Stimulated activated naive B cell treated with anti-CD40 and anti-IgM and Interleukin-4, amounts not matched to agents 10 μg/mL and 1 μg/mL and 100 μg/mL, for 72 hours (primary cell): ENCODE measurements at regions not wholly inside any gene's neighbourhood (a gene's known extent, or its start where the extent isn't known, plus 50 kb on each side); places are given as distances from the start of the nearest gene placed in this dataset.
A peak's percentile ranks its signal among the peaks of the same experiment; 100 is the strongest.

ENCODE experiments used
- ATAC-seq, 2 donors: fragments of 150-1000 bp; cut with Tn5 transposase; replicated peaks; 2 replicates each; pipeline ENCODE4 v1.10.0; 2021; ENCODE audit warnings: moderate library complexity in 1 of 2
- DNase-seq: peaks from one replicate; pipeline ENCODE4 v3.0.0; 2021
- H3K27ac Mint-ChIP-seq: one replicate; pipeline ENCODE4 v1.8.0; 2022; ENCODE audit warnings: mild to moderate bottlenecking, mixed read lengths
- H3K27me3 Mint-ChIP-seq, 2 donors: one replicate each; pipeline ENCODE4 v1.8.0; 2022; ENCODE audit warnings: mixed read lengths in 2 of 2
- H3K36me3 Mint-ChIP-seq, 2 donors: one replicate each; pipeline ENCODE4 v1.8.0; 2022; ENCODE audit warnings: mixed read lengths in 2 of 2, mild to moderate bottlenecking in 1 of 2
- H3K4me1 Mint-ChIP-seq, 2 donors: one replicate each; pipeline ENCODE4 v1.8.0; 2022; ENCODE audit warnings: mixed read lengths in 2 of 2, mild to moderate bottlenecking in 1 of 2
- H3K4me3 Mint-ChIP-seq, 2 donors: one replicate each; pipeline ENCODE4 v1.8.0; 2022; ENCODE audit warnings: mild to moderate bottlenecking in 2 of 2, mixed read lengths in 2 of 2, moderate library complexity in 1 of 2
- H3K9me3 Mint-ChIP-seq, 2 donors: one replicate each; pipeline ENCODE4 v1.8.0; 2022; ENCODE audit warnings: mixed read lengths in 2 of 2, mild to moderate bottlenecking in 1 of 2

- Mint-ChIP-seq H3K27ac (no peak overlapping the region), H3K36me3 (no peaks in the 10 kb centered on the region), H3K9me3 (no peaks in the 10 kb centered on the region), H3K27me3 (no peaks in the 10 kb centered on the region), H3K4me3 (no peak overlapping the region), H3K4me1 (no peaks in the 10 kb centered on the region)
- DNase-seq = no peak
- ATAC-seq = no peak
Measured at GRCh38 chr1:73617145-73617544, 580.8 kb downstream of the LRRIQ3 start.

GRCh38 chr1:73611681-73612080, 586.3 kb downstream of the LRRIQ3 start:
- no peak for ATAC-seq
- Mint-ChIP-seq H3K9me3 (no peaks in the 10 kb centered on the region), H3K4me3 (no peak overlapping the region), H3K36me3 (no peaks in the 10 kb centered on the region), H3K27me3 (no peaks in the 10 kb centered on the region), H3K27ac (no peak overlapping the region), H3K4me1 (no peaks in the 10 kb centered on the region)
- DNase-seq = no peak

GRCh38 chr1:73604739-73605138, 593.2 kb downstream of the LRRIQ3 start:
- Mint-ChIP-seq H3K9me3 (peaks cover 3 to 11% of the 10 kb centered on the region in 2 donors), H3K36me3 (no peaks in the 10 kb centered on the region), H3K4me3 (no peak overlapping the region), H3K27ac (no peak overlapping the region), H3K27me3 (no peaks in the 10 kb centered on the region), H3K4me1 (no peaks in the 10 kb centered on the region)
- no peak for ATAC-seq
- DNase-seq = no peak

GRCh38 chr1:73604211-73604610, 593.8 kb downstream of the LRRIQ3 start:
- no peak for ATAC-seq
- no peaks in the 10 kb centered on the region for H3K4me1 Mint-ChIP-seq
- H3K9me3 Mint-ChIP-seq = peaks cover 3 to 12% of the 10 kb centered on the region in 2 donors
- no peaks in the 10 kb centered on the region for H3K27me3 Mint-ChIP-seq
- no peak overlapping the region for H3K4me3 Mint-ChIP-seq
- H3K36me3 Mint-ChIP-seq = no peaks in the 10 kb centered on the region
- DNase-seq = no peak
- H3K27ac Mint-ChIP-seq = no peak overlapping the region

- H3K9me3 Mint-ChIP-seq = no peaks in the 10 kb centered on the region
- peak overlapping the region; percentile 8 to 60 for H3K4me3 Mint-ChIP-seq
- H3K36me3 Mint-ChIP-seq = no peaks in the 10 kb centered on the region
- peak; percentile 34 to 76 for ATAC-seq
- H3K4me1 Mint-ChIP-seq = peaks cover 7 to 23% of the 10 kb centered on the region in 2 donors
- no peaks in the 10 kb centered on the region for H3K27me3 Mint-ChIP-seq
- peak overlapping the region; percentile 34 for H3K27ac Mint-ChIP-seq
- no peak for DNase-seq
Measured at GRCh38 chr1:73593804-73594203, 604.2 kb downstream of the LRRIQ3 start.

GRCh38 chr1:73593364-73593763, 604.6 kb downstream of the LRRIQ3 start:
- H3K4me1 Mint-ChIP-seq = peaks cover 7 to 23% of the 10 kb centered on the region in 2 donors
- ATAC-seq (peak; percentile 51 to 78), DNase-seq (no peak)
- no peaks in the 10 kb centered on the region for H3K36me3 Mint-ChIP-seq
- no peaks in the 10 kb centered on the region for H3K27me3 Mint-ChIP-seq
- no peaks in the 10 kb centered on the region for H3K9me3 Mint-ChIP-seq
- peak overlapping the region; percentile 8 to 60 for H3K4me3 Mint-ChIP-seq
- H3K27ac Mint-ChIP-seq = peak overlapping the region; percentile 34

- Mint-ChIP-seq H3K4me1 (peaks cover 0 to 1% of the 10 kb centered on the region in 2 donors), H3K27ac (no peak overlapping the region), H3K27me3 (no peaks in the 10 kb centered on the region), H3K36me3 (no peaks in the 10 kb centered on the region), H3K4me3 (no peak overlapping the region), H3K9me3 (no peaks in the 10 kb centered on the region)
- ATAC-seq (no peak), DNase-seq (no peak)
Measured at GRCh38 chr1:73587080-73587479, 610.9 kb downstream of the LRRIQ3 start.

- Mint-ChIP-seq H3K27ac (no peak overlapping the region), H3K4me3 (no peak overlapping the region), H3K4me1 (peaks cover 0 to 1% of the 10 kb centered on the region in 2 donors), H3K27me3 (no peaks in the 10 kb centered on the region), H3K36me3 (no peaks in the 10 kb centered on the region), H3K9me3 (peaks cover 7 to 10% of the 10 kb centered on the region in 2 donors)
- ATAC-seq (no peak), DNase-seq (no peak)
Measured at GRCh38 chr1:73577206-73577605, 620.8 kb downstream of the LRRIQ3 start.

GRCh38 chr1:73576083-73576482, 621.9 kb downstream of the LRRIQ3 start:
- Mint-ChIP-seq H3K27ac (no peak overlapping the region), H3K27me3 (no peaks in the 10 kb centered on the region), H3K36me3 (no peaks in the 10 kb centered on the region), H3K4me1 (peaks cover 0 to 1% of the 10 kb centered on the region in 2 donors), H3K9me3 (peaks cover 4 to 7% of the 10 kb centered on the region in 2 donors), H3K4me3 (no peak overlapping the region)
- ATAC-seq = no peak
- no peak for DNase-seq

GRCh38 chr1:73564294-73564693, 633.7 kb downstream of the LRRIQ3 start:
- DNase-seq = no peak
- H3K36me3 Mint-ChIP-seq = no peaks in the 10 kb centered on the region
- no peak overlapping the region for H3K4me3 Mint-ChIP-seq

GRCh38 chr1:73556270-73556669, 641.7 kb downstream of the LRRIQ3 start:
- H3K4me1 Mint-ChIP-seq = no peaks in the 10 kb centered on the region
- H3K27me3 Mint-ChIP-seq = no peaks in the 10 kb centered on the region
- peaks cover 5 to 11% of the 10 kb centered on the region in 2 donors for H3K9me3 Mint-ChIP-seq
- no peak overlapping the region for H3K27ac Mint-ChIP-seq
- DNase-seq (no peak), ATAC-seq (no peak)
- H3K36me3 Mint-ChIP-seq = no peaks in the 10 kb centered on the region
- H3K4me3 Mint-ChIP-seq = no peak overlapping the region

More at GRCh38 chr1:73564294-73564693, 633.7 kb downstream of the LRRIQ3 start:
- no peak overlapping the region for H3K27ac Mint-ChIP-seq
- H3K9me3 Mint-ChIP-seq = peaks cover 5% of the 10 kb centered on the region in 2 donors
- no peaks in the 10 kb centered on the region for H3K27me3 Mint-ChIP-seq
- H3K4me1 Mint-ChIP-seq = no peaks in the 10 kb centered on the region
- no peak for ATAC-seq

GRCh38 chr1:73537400-73537799, 660.6 kb downstream of the LRRIQ3 start:
- H3K27ac Mint-ChIP-seq = no peak overlapping the region
- H3K36me3 Mint-ChIP-seq = no peaks in the 10 kb centered on the region
- H3K4me1 Mint-ChIP-seq = peaks cover 0 to 2% of the 10 kb centered on the region in 2 donors
- DNase-seq = no peak
- no peak for ATAC-seq
- H3K4me3 Mint-ChIP-seq = no peak overlapping the region
- H3K9me3 Mint-ChIP-seq = peaks cover 0 to 7% of the 10 kb centered on the region in 2 donors
- H3K27me3 Mint-ChIP-seq = no peaks in the 10 kb centered on the region

- Mint-ChIP-seq H3K27ac (no peak overlapping the region), H3K4me3 (no peak overlapping the region), H3K4me1 (no peaks in the 10 kb centered on the region), H3K27me3 (no peaks in the 10 kb centered on the region), H3K36me3 (no peaks in the 10 kb centered on the region), H3K9me3 (no peaks in the 10 kb centered on the region)
- no peak for ATAC-seq
- no peak for DNase-seq
Measured at GRCh38 chr1:73517603-73518191, 680.3 kb downstream of the LRRIQ3 start.

- H3K4me3 Mint-ChIP-seq = no peak overlapping the region
- H3K27me3 Mint-ChIP-seq = no peaks in the 10 kb centered on the region
- no peaks in the 10 kb centered on the region for H3K9me3 Mint-ChIP-seq
- H3K4me1 Mint-ChIP-seq = no peaks in the 10 kb centered on the region
- H3K36me3 Mint-ChIP-seq = no peaks in the 10 kb centered on the region
- no peak overlapping the region for H3K27ac Mint-ChIP-seq
- no peak for DNase-seq
- ATAC-seq = peak; percentile 53 to 56
Measured at GRCh38 chr1:73516451-73516850, 681.5 kb downstream of the LRRIQ3 start.

- peaks cover 0 to 1% of the 10 kb centered on the region in 2 donors for H3K9me3 Mint-ChIP-seq
- H3K27ac Mint-ChIP-seq = no peak overlapping the region
- H3K4me1 Mint-ChIP-seq = no peaks in the 10 kb centered on the region
- DNase-seq (no peak), ATAC-seq (no peak)
- no peaks in the 10 kb centered on the region for H3K36me3 Mint-ChIP-seq
- no peak overlapping the region for H3K4me3 Mint-ChIP-seq
- no peaks in the 10 kb centered on the region for H3K27me3 Mint-ChIP-seq
Measured at GRCh38 chr1:73511038-73511437, 686.9 kb downstream of the LRRIQ3 start.

GRCh38 chr1:73500154-73500553, 697.8 kb downstream of the LRRIQ3 start:
- H3K27me3 Mint-ChIP-seq = no peaks in the 10 kb centered on the region
- no peak overlapping the region for H3K27ac Mint-ChIP-seq
- ATAC-seq = no peak
- no peak for DNase-seq
- H3K9me3 Mint-ChIP-seq = no peaks in the 10 kb centered on the region
- H3K36me3 Mint-ChIP-seq = no peaks in the 10 kb centered on the region
- no peak overlapping the region for H3K4me3 Mint-ChIP-seq
- no peaks in the 10 kb centered on the region for H3K4me1 Mint-ChIP-seq
